HCT116 (cell line): ENCODE measurements at regions not wholly inside any gene's neighbourhood (a gene's known extent, or its start where the extent isn't known, plus 50 kb on each side); places are given as distances from the start of the nearest gene placed in this dataset.

Experiments used
- ATAC-seq: fragments of 200-7000 bp; cut with Tn5 transposase; 2 replicates; pipeline ENCODE4 v1.9.1; 2020; ENCODE audit warnings: mild to moderate bottlenecking, moderate library complexity
- BruUV-seq: library from RNA; stranded (reverse); fragments of 400-500 nt; replicated peaks from 2 replicates; lab custom pipeline; 2021; lab: Mats Ljungman, UMichigan
- CTCF ChIA-PET: fragments of 300-600 bp; sonication (Branson Sonifier 250); formaldehyde crosslinking; loops from one replicate; lab custom pipeline; 2021; ENCODE audit warnings: antibody characterized with exemption; lab: Charles Lee
- POLR2A ChIA-PET: fragments of 300-600, 350-600 bp; sonication (Branson Sonifier 250); formaldehyde crosslinking; loops from one replicate; lab custom pipeline; 2021; ENCODE audit warnings: antibody characterized with exemption; lab: Charles Lee
- RAD21 ChIA-PET, 2 experiments: fragments of 300-600 bp; sonication (Branson Sonifier 250); formaldehyde crosslinking; loops; one replicate each; lab custom pipeline; 2023; ENCODE audit warnings: low total read pairs in 2 of 2; ENCODE audit not compliant: uncharacterized antibody in 2 of 2, unreplicated experiment in 2 of 2, low non-redundant PET in 1 of 2; lab: Charles Lee
- DNase-seq: peaks from one replicate; pipeline ENCODE4 v3.0.0-alpha.2; 2010; ENCODE audit warnings: low read depth, low spot score
- H2AFZ ChIP-seq: fragments of 200-600 bp; shearing (Covaris generic), sonication (generic); 2 replicates; pipeline ENCODE4 v1.6.1; 2017; ENCODE audit warnings: low read depth, mixed run types, mixed read lengths, antibody characterized with exemption, low read length; ENCODE audit not compliant: poor library complexity, severe bottlenecking
- H3K27ac ChIP-seq: 2 replicates; pipeline ENCODE4 v1.5.1; 2012; ENCODE audit warnings: low read depth, low read length
- H3K27me3 ChIP-seq: fragments of 200-600 bp; sonication (generic); 2 replicates; pipeline ENCODE4 v1.6.1; 2016; ENCODE audit warnings: mixed run types, low read length, mixed read lengths; ENCODE audit not compliant: insufficient read depth
- H3K36me3 ChIP-seq, 2 experiments: fragments of 200-500 bp in 1 of 2; fragments of 200-600 bp in 1 of 2; sonication (Bioruptor generic) in 1 of 2; sonication (generic) in 1 of 2; 2 replicates each; pipeline versions ENCODE4 v1.5.1 to v1.6.1; 2014 to 2016; ENCODE audit warnings: low read length in 2 of 2, inconsistent platforms in 1 of 2, mixed read lengths in 1 of 2, mixed run types in 1 of 2; ENCODE audit not compliant: insufficient read depth in 2 of 2, control insufficient read depth in 1 of 2
- H3K4me1 ChIP-seq, 2 experiments: fragments of 200-600 bp in 1 of 2; sonication (generic) in 1 of 2; 2 replicates each; pipeline versions ENCODE4 v1.5.1 to v1.6.1; 2012 to 2017; ENCODE audit warnings: low read length in 2 of 2, inconsistent platforms in 1 of 2, mild to moderate bottlenecking in 1 of 2, mixed read lengths in 1 of 2, mixed run types in 1 of 2, moderate library complexity in 1 of 2; ENCODE audit not compliant: insufficient read depth in 2 of 2, control insufficient read depth in 1 of 2
- H3K4me2 ChIP-seq: fragments of 200-600 bp; sonication (generic); 2 replicates; pipeline ENCODE4 v1.6.1; 2017; ENCODE audit warnings: mixed run types, low read length, mixed read lengths
- H3K4me3 ChIP-seq, 2 experiments: fragments of 200-600 bp in 1 of 2; sonication (generic) in 1 of 2; replicated peaks in 1 of 2; 2 replicates each; pipeline ENCODE4 v1.5.1; 2011 to 2016; ENCODE audit warnings: low read length in 2 of 2, control low read depth in 1 of 2, low read depth in 1 of 2, mild to moderate bottlenecking in 1 of 2, mixed read lengths in 1 of 2, mixed run types in 1 of 2
- H3K79me2 ChIP-seq: fragments of 200-600 bp; sonication (generic); 2 replicates; pipeline ENCODE4 v1.6.1; 2017; ENCODE audit warnings: mild to moderate bottlenecking, mixed run types, low read length, moderate library complexity, mixed read lengths; ENCODE audit not compliant: insufficient read depth
- H3K9ac ChIP-seq: fragments of 200-600 bp; sonication (generic); 2 replicates; pipeline ENCODE4 v1.6.1; 2016; ENCODE audit warnings: low read length, mixed read lengths
- H3K9me2 ChIP-seq: fragments of 200-600 bp; sonication (generic), shearing (Covaris generic); 2 replicates; pipeline ENCODE4 v1.6.1; 2017; ENCODE audit warnings: mixed run types, mild to moderate bottlenecking, moderate library complexity; ENCODE audit not compliant: insufficient read depth
- H3K9me3 ChIP-seq, 2 experiments: fragments of 200-500 bp in 1 of 2; fragments of 200-600 bp in 1 of 2; sonication (Bioruptor generic) in 1 of 2; sonication (generic) in 1 of 2; 2 replicates each; pipeline ENCODE4 v1.6.1; 2014 to 2017; ENCODE audit warnings: low read length in 2 of 2, mixed read lengths in 2 of 2, inconsistent platforms in 1 of 2, low read depth in 1 of 2, mild to moderate bottlenecking in 1 of 2, mixed run types in 1 of 2, moderate library complexity in 1 of 2; ENCODE audit not compliant: control insufficient read depth in 1 of 2, insufficient read depth in 1 of 2
- H4K20me1 ChIP-seq: fragments of 200-600 bp; sonication (generic), shearing (Covaris generic); 2 replicates; pipeline ENCODE4 v1.6.1; 2017; ENCODE audit warnings: mixed run types, mild to moderate bottlenecking, moderate library complexity; ENCODE audit not compliant: insufficient read depth
- EZH2 ChIP-seq: fragments of 200-600 bp; sonication (generic); IDR thresholded peaks from 2 replicates; pipeline ENCODE4 v1.6.1; 2017; ENCODE audit warnings: antibody characterized with exemption, mixed run types
- POLR2A ChIP-seq: IDR thresholded peaks from 2 replicates; pipeline ENCODE4 v1.7.0; 2011; ENCODE audit warnings: borderline replicate concordance; ENCODE audit not compliant: insufficient read depth, insufficient read length; ENCODE audit errors: extremely low read depth
- ZBTB33 ChIP-seq: IDR thresholded peaks from 2 replicates; pipeline ENCODE4 v1.6.1; 2011; ENCODE audit warnings: mild to moderate bottlenecking, low read length, moderate library complexity; ENCODE audit not compliant: insufficient replicate concordance; ENCODE audit errors: extremely low read depth
- intact Hi-C: fragments of 100-400 bp; cut with micrococcal nuclease; formaldehyde crosslinking; loops from 2 replicates; pipeline ENCODE4 v1.10.0; 2022
- TF ChIP-seq, protein P1 (sequence below): IDR thresholded peaks from 2 replicates; pipeline ENCODE4 v1.6.1; 2012; ENCODE audit warnings: low read depth
- TF ChIP-seq, protein P2 (sequence below): IDR thresholded peaks from 2 replicates; pipeline ENCODE4 v1.6.1; 2012

DNA sequence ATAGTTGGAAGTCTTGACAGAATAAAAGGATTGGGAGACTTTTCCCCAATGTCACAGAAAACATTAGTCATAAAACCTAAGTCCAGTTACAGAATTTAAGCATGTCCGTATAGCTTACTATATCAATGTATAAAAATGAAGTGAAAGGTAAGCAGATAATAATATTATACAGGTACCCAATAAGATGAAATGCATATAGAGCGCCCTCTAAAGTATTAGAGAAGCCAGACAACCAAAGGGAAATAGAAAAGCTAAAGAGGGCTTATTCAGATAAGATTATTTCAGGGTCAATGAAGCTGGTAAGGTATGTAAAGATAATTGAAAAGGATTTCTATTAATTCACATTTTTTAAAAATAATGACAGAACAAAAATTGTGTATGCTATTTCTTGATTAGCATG, 947.7 kb upstream of the MAP3K7 start:
- no peak overlapping the region for H3K27ac ChIP-seq
- no peaks in the 10 kb centered on the region for H3K36me3 ChIP-seq
- ChIA-PET CTCF (interaction anchor here (1.1 to 1.6 kb wide), 5 partner anchors 8 to 453 kb away, joined by 3 to 5 read pairs (median 3); no protein-coding TSS in a partner anchor), RAD21 (no interaction called here), POLR2A (no interaction called here)
- no peaks in the 10 kb centered on the region for H4K20me1 ChIP-seq
- H3K9me3 ChIP-seq = peaks cover 0 to 8% of the 10 kb centered on the region in 2 experiments; a peak in 2 of 4 replicates
- H3K4me1 ChIP-seq = no peaks in the 10 kb centered on the region
- DNase-seq (no peak), ATAC-seq (no peak)
- intact Hi-C loops = no loop called here
- H3K79me2 ChIP-seq = no peaks in the 10 kb centered on the region
- TF ChIP-seq ZBTB33 (no peak), POLR2A (no peak), EZH2 (no peak)
- TF ChIP-seq, protein P1, sequence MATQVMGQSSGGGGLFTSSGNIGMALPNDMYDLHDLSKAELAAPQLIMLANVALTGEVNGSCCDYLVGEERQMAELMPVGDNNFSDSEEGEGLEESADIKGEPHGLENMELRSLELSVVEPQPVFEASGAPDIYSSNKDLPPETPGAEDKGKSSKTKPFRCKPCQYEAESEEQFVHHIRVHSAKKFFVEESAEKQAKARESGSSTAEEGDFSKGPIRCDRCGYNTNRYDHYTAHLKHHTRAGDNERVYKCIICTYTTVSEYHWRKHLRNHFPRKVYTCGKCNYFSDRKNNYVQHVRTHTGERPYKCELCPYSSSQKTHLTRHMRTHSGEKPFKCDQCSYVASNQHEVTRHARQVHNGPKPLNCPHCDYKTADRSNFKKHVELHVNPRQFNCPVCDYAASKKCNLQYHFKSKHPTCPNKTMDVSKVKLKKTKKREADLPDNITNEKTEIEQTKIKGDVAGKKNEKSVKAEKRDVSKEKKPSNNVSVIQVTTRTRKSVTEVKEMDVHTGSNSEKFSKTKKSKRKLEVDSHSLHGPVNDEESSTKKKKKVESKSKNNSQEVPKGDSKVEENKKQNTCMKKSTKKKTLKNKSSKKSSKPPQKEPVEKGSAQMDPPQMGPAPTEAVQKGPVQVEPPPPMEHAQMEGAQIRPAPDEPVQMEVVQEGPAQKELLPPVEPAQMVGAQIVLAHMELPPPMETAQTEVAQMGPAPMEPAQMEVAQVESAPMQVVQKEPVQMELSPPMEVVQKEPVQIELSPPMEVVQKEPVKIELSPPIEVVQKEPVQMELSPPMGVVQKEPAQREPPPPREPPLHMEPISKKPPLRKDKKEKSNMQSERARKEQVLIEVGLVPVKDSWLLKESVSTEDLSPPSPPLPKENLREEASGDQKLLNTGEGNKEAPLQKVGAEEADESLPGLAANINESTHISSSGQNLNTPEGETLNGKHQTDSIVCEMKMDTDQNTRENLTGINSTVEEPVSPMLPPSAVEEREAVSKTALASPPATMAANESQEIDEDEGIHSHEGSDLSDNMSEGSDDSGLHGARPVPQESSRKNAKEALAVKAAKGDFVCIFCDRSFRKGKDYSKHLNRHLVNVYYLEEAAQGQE = no peak
- TF ChIP-seq, protein P2, sequence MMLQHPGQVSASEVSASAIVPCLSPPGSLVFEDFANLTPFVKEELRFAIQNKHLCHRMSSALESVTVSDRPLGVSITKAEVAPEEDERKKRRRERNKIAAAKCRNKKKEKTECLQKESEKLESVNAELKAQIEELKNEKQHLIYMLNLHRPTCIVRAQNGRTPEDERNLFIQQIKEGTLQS = no peak
- no peak overlapping the region for H3K4me2 ChIP-seq
- no peak overlapping the region for H2AFZ ChIP-seq
- H3K9ac ChIP-seq = no peak overlapping the region
- H3K4me3 ChIP-seq = no peak overlapping the region
- no peaks in the 10 kb centered on the region for H3K27me3 ChIP-seq
- H3K9me2 ChIP-seq = no peaks in the 10 kb centered on the region
- BruUV-seq = no TSS peak
